COLO829 (cell line): ENCODE measurements at regions not wholly inside any gene's neighbourhood (a gene's known extent, or its start where the extent isn't known, plus 50 kb on each side); places are given as distances from the start of the nearest gene placed in this dataset.

Experiments
- DNase-seq: peaks from one replicate; pipeline ENCODE4 v3.0.0; 2012; ENCODE audit warnings: low spot score

- DNase-seq: no peak
Measured at GRCh38 chr2:144692661-144693060, 172.7 kb upstream of the ZEB2 start.

DNA sequence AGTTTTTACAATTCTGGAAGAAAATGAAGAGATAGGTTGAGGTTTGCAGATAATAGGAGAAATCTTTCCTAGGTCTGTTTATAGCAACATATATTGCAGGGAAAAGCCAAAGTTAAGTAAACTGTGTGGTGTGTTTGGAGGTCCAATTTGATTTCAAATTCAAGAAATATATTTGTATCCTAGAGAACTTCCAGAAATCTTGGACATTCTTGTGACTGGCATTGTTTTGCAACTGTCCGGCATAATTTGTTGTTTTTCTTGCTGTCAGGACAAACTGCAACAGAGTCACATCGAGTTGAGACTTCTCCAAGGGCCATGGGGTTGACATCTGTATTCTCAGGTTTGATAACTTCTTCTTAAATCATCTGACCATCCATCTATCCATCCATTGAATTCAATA lies 170.9 kb upstream of the ZEB2 start:
- no peak for DNase-seq

DNA sequence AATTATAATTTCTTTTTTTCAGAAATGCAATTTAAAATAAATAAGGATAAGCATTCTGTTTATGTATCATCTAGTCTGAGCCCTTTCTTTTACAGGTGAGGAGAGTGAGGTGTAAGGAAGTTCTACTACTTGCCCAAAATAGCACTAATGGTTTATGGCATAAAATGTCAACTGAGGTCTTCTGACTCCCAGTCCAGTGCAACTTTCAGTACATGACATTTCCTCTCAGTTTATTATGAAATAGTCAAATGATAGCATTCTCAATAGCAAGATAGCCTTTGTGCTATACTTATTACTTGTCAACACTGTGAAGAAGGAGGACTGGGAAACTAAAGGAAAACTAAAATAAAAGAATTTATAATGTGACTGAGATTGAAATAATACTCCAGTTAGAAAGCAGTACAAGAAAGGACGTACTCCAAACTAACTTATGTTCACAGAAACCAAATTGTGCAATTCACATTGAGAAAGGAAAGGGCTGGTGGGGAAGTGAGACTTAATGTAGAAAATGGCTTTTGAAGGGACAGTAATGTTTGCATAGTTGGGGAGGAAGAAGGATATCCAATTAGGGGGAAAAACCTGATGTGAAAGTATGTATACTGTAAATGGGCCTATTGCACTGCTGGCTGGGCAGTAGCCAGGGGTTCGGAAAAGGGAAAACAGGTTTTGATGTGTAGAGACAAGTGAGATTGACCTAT lies 166.7 kb upstream of the ZEB2 start:
- DNase-seq: no peak

GRCh38 chr2:144683966-144684365 lies 164.0 kb upstream of the ZEB2 start:
- DNase-seq: no peak

DNA sequence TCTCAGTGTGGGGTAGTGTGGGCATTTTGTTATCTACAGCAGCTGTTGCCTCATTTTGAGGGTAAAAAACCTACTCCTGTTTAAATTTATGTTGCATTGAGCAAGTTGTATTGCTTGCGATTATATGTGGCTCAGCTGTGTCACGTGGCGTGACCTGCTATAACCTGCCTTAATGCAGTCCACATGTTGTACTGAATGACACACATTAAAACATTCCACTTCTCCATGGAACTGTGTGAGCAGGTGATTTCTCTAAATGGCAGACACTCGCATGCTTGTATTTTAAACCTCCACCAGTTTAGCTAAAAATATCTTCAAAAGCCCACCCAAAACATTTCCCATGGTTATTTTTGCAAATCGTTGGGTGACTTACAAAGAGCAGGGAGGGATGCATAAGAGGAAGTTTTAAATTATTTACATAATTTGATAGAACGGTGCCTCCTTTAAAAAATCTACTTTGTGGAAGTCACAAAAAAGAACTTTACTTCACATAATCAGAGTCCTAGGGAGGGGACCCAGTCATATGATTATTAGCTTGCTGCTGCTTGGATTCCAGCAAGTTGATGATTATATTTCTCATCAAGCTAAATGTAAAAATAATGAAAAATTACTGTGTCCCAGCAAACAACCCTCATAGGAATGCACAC lies 163.3 kb upstream of the ZEB2 start:
- no peak for DNase-seq

GRCh38 chr2:144682248-144682647 lies 162.3 kb upstream of the ZEB2 start:
- peak; percentile 57 for DNase-seq

DNA sequence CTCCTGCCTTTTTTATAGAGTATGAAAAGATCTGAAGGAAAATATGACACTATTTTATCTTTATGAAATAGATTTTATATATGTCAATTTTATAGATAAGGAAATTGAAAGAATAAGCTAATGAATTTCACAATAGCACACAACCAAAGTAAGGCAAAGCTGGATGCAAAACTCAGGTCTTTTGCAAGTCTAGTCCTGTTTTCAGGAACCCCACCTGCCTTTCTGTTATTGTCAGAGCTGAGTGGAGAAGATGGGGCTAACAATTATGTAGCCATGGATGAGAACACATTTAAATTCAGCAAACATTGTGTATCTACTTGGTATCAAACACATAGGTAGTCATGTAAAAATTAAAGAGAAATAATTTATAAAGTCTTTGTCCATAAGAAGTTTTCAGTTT lies 161.5 kb upstream of the ZEB2 start:
- DNase-seq: no peak

DNA sequence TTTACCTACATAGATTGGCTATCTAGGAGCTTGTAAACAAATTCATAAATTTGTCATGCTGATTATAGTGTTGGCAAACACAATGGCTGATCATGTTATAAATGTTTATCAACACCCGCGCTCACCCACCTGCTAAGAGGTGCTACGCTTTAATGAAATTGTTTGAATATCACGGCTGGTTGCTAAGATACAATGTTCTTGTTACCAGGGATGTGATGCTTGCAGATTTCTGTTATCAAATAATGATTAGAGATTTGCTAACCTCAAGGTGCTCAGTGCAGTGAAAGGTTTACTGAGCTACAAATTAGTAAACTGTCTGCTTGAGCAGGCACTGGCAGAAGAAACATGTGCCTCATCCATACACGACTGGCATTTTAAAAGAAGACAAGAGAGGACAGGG lies 160.0 kb upstream of the ZEB2 start:
- DNase-seq: no peak

- DNase-seq: no peak
Measured at GRCh38 chr2:144678736-144679135, 158.8 kb upstream of the ZEB2 start.

GRCh38 chr2:144675731-144676130 lies 155.8 kb upstream of the ZEB2 start:
- DNase-seq: no peak

- no peak for DNase-seq
Measured at GRCh38 chr2:144675331-144675730, 155.4 kb upstream of the ZEB2 start.

- peak; percentile 53 for DNase-seq
Measured at GRCh38 chr2:144674071-144674470, 154.2 kb upstream of the ZEB2 start.

DNA sequence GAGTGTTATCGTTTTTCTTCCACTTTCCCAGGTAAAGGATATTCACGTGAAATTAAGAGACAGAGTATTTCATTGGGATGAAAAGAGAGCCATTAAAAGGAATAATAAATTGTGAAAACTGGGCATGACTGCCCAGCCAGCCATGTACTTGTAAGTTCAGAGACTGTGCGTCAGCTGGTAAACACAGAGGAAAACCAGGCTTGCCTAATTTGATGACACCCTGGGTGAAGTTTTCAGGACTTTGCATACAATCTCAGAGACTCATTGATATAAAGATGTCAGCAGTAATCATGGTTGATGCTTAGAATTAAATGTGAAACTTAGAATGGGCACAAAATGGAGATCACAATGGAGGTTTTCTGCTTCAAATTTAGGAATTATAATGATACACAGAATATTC lies 153.5 kb upstream of the ZEB2 start:
- no peak for DNase-seq

- no peak for DNase-seq
Measured at GRCh38 chr2:144671695-144672455, 152.0 kb upstream of the ZEB2 start.

DNA sequence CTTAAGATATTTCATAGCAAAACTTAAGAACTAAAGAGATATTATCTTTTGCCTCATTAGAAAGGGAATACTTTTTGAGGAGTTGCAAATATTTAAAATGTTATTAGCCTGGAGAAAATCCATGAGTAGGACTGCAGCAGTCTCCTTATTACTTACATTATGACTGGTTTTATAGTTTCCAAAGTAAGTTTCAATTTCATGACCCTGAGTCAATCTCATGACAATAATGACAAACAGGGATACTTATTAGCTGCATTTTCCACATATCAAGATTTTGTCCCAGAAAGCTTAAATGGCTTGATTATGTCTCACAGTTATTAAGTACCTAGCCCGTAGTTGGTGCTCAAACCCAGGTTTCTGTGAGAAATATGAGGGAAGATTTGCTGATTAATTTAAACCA lies 150.8 kb upstream of the ZEB2 start:
- DNase-seq: no peak

DNA sequence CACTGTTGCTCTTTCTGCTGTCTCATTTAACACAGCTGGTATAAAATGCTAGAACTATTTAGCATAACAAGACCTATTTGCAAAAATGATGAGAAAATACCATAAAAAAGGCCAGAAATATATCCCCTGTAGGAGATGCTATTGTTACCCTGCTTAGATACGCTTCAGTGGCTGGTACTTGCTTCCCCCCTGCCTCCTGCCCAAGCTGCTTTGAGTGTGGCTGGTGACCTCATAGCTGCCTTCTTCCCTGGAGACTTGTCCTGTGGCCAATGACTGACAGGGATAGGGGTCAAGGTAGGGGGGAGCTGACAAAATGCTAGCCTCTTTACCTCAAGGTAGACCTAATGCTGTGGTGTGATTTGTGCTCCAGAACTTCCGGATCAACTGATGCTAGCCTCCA lies 150.2 kb upstream of the ZEB2 start:
- no peak for DNase-seq

GRCh38 chr2:144669196-144669987 lies 149.5 kb upstream of the ZEB2 start:
- DNase-seq: no peak

GRCh38 chr2:144668493-144669110 lies 148.7 kb upstream of the ZEB2 start:
- no peak for DNase-seq

DNA sequence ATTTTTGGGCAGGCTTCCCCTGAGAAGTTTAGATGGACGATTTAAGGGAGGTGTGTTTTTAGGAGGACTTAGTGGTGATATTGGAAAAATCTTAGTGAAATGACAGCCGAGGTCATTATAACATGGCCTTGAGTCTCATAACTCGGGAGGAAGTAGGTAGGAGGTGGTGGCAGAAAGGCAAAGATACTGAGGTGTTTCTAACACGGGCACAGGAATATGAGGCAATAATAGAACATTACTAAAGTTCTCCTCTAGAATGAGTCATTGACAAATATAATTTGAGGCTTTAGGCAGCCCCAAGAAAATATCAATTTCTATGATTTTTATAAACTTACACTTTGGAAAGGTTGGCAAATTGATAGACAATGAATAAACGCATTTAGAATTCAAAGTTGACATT lies 146.1 kb upstream of the ZEB2 start:
- no peak for DNase-seq

DNA sequence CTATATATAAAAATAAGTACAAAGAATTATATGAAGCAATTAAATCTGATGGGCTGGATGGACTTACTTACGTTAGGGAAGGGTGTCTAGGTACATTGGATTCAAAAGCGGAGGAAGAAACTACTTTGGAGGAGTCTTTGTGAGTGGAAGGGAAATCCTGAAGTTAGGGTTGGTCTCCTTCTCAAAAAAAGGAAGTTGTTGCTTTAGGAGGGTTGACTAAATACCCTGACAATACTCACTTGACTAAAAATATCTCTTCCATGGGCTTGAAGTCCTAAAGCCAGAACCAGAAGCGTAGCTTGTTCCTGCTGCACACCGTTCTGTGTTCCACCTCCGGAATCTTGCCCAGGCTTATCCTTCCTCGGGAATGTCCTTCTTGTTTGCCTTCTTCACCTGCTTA lies 143.3 kb upstream of the ZEB2 start:
- DNase-seq: no peak

DNA sequence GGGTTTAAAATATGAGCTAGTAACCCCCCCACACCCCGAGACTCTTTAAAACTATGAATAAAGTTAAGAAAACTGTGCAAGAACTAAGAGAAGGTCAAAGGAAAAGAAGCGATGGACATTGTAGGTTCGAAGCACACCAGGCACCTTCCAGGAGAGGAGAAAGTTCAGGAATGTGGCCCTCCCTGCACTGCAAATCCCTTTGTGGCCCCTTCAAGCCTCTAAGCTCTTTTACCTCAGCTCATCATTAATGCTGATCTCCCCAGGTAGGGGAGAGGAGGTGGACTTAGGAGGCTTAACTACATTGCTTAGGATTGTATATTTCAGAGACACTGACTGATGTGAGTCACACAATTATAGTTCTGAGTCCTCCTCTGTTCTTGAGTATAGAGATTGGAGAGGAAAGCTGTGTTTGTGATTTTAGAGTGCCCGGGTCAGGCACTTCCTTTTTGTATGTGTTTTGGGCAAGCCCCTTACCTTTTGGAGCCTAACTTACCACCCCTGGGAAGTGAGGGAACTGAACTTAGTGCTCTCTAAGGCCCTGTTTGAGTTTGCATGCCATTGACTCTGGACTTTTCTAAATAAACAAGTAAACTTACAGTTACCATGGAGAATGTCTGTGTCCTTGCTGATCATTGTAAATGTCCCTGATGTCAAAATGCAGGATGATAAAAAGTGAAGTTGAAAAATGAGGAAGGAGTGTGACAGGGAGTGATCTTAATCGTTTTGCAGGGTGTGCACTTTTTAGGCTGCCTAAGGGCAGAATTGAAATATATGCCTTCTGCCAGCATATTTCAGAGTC lies 140.8 kb upstream of the ZEB2 start:
- DNase-seq: no peak
